Panc1 (cell line): ENCODE measurements at regions not wholly inside any gene's neighbourhood (a gene's known extent, or its start where the extent isn't known, plus 50 kb on each side); places are given as distances from the start of the nearest gene placed in this dataset.

Experiments used
- REST ChIP-seq, 2 experiments: IDR thresholded peaks; 2 replicates each; pipeline ENCODE4 v1.6.1; 2011 to 2012; ENCODE audit warnings: low read depth in 2 of 2, control low read depth in 1 of 2, low read length in 1 of 2, mild to moderate bottlenecking in 1 of 2, moderate library complexity in 1 of 2; ENCODE audit not compliant: insufficient read depth in 1 of 2
- SIN3A ChIP-seq: IDR thresholded peaks from 2 replicates; pipeline ENCODE4 v1.6.1; 2012; ENCODE audit warnings: low read depth, mild to moderate bottlenecking, low read length, moderate library complexity, borderline replicate concordance; ENCODE audit not compliant: insufficient read depth
- TF ChIP-seq, protein P1 (sequence below): fragments of 450-650 bp; IDR thresholded peaks from 2 replicates; pipeline ENCODE4 v1.5.1; 2017; ENCODE audit warnings: mild to moderate bottlenecking

- TF ChIP-seq, protein P1, sequence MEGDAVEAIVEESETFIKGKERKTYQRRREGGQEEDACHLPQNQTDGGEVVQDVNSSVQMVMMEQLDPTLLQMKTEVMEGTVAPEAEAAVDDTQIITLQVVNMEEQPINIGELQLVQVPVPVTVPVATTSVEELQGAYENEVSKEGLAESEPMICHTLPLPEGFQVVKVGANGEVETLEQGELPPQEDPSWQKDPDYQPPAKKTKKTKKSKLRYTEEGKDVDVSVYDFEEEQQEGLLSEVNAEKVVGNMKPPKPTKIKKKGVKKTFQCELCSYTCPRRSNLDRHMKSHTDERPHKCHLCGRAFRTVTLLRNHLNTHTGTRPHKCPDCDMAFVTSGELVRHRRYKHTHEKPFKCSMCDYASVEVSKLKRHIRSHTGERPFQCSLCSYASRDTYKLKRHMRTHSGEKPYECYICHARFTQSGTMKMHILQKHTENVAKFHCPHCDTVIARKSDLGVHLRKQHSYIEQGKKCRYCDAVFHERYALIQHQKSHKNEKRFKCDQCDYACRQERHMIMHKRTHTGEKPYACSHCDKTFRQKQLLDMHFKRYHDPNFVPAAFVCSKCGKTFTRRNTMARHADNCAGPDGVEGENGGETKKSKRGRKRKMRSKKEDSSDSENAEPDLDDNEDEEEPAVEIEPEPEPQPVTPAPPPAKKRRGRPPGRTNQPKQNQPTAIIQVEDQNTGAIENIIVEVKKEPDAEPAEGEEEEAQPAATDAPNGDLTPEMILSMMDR: no peak
- TF ChIP-seq REST (IDR thresholded peaks at IDR 0.05; ENCODE audit: insufficient read depth in 1 of 2, low read depth in 2 of 2, low read length in 1 of 2): no peak
- no peak for TF ChIP-seq SIN3A
These were observed 319.7 kb upstream of the MYT1L start for GRCh38 chr2:2650608-2651375.
